ENCODE measurements at regions not wholly inside any gene's neighbourhood (a gene's known extent, or its start where the extent isn't known, plus 50 kb on each side); places are given as distances from the start of the nearest gene placed in this dataset.

DNA sequence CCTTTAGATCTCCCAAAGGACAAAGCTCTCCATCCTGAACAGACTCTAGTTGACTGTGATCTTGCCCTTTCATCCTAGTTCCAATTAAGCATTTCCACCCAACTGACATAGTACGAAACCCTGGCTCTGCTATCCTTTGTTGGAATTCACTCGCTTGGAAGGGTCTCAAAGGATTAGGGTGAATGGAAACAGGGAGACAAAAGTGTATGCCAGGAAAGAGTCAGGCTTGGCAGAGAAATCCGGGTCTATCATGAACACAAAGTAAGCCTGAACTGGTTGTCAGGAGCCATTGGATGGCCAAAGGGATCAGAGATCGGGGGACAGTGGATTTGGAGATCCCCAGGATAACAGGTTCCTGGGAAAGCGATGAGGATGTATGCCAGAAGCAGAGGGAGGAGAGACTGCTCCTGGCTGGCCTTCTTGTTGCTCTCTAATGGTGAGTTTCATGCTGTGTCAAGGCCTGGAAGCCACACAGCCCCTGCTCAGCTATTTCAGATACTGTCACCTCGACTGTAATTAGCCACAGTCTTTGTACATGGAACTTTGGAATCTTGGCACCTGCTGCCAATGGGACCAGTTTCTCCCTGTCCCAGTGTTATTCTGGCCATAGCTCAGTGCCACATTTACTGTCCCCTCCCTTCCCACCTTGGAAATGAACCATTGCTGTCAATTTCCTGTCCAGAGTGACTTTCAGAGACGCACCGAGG is 1168.7 kb upstream of the AUTS2 start:
- H3K4me3 ChIP-seq = no peak overlapping the region
- H3K27ac ChIP-seq = no peak overlapping the region
- no peak for DNase-seq (ENCODE audit: low spot score in 2 of 2)
- intact Hi-C loops (cut with DNase I) = no loop called here
- H3K4me1 ChIP-seq = no peaks in the 10 kb centered on the region
- H3K27me3 ChIP-seq = no peaks in the 10 kb centered on the region
- no peaks in the 10 kb centered on the region for H3K36me3 ChIP-seq
- TF ChIP-seq, protein P1, sequence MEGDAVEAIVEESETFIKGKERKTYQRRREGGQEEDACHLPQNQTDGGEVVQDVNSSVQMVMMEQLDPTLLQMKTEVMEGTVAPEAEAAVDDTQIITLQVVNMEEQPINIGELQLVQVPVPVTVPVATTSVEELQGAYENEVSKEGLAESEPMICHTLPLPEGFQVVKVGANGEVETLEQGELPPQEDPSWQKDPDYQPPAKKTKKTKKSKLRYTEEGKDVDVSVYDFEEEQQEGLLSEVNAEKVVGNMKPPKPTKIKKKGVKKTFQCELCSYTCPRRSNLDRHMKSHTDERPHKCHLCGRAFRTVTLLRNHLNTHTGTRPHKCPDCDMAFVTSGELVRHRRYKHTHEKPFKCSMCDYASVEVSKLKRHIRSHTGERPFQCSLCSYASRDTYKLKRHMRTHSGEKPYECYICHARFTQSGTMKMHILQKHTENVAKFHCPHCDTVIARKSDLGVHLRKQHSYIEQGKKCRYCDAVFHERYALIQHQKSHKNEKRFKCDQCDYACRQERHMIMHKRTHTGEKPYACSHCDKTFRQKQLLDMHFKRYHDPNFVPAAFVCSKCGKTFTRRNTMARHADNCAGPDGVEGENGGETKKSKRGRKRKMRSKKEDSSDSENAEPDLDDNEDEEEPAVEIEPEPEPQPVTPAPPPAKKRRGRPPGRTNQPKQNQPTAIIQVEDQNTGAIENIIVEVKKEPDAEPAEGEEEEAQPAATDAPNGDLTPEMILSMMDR (IDR thresholded peaks at IDR 0.05) = no peak
- H3K9me3 ChIP-seq = no peaks in the 10 kb centered on the region

DNA sequence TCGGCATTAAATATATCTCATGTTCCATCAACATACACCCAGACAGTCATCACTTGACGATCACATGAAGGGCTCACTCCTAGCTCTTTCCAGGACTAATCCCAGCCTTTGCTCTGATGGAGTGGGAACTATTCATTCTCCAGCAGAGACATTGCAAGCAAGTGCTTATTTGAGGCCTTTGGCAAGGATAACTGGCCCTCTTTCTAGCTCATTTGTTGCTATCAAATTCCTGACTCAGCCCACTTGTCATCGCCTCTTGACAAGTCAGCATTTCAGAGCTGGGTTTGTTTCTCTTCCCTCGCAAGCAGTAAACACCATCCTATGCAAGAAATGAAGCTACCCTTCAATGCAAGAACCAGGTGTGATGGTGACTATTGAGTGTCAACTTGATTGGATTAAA is 1165.7 kb upstream of the AUTS2 start:
- intact Hi-C loops (cut with DNase I) = no loop called here
- H3K36me3 ChIP-seq = no peaks in the 10 kb centered on the region
- H3K27me3 ChIP-seq = no peaks in the 10 kb centered on the region
- H3K27ac ChIP-seq = no peak overlapping the region
- no peaks in the 10 kb centered on the region for H3K4me1 ChIP-seq
- TF ChIP-seq, protein P1 (IDR thresholded peaks at IDR 0.05) = no peak
- no peaks in the 10 kb centered on the region for H3K9me3 ChIP-seq
- H3K4me3 ChIP-seq = no peak overlapping the region
- DNase-seq (ENCODE audit: low spot score in 2 of 2) = no peak

DNA sequence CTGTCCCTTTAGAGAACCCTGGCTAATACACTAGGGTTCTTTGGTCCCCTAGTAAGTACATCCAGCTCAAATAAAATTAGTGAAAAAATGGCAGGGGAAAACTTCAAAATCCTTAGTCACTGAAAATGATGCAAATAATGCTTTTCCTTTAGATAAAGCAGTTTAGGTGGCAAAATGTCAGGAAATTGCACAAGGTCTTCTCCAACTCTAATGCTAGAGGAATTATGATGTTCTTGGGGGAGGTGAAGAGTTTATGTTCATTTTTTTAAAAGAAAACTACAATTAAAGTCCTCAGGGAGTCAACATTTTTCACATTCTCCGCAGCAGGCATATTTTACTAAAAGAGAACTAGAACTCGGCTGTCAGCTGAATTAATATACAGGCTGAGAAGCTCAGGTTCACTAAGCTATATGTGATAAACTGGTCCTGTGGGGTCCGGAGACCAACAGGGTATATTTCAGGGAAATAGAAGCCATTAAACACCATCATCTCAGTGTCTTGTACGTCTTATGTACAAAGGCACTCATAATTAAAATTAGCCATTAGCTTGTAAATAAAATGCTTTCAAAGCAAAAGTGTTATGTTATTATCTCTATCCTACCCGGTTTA is 1164.7 kb upstream of the AUTS2 start:
- Histone ChIP-seq H3K27me3 (no peaks in the 10 kb centered on the region), H3K9me3 (no peaks in the 10 kb centered on the region), H3K4me3 (no peak overlapping the region), H3K4me1 (no peaks in the 10 kb centered on the region), H3K27ac (no peak overlapping the region), H3K36me3 (no peaks in the 10 kb centered on the region)
- TF ChIP-seq, protein P1 (IDR thresholded peaks at IDR 0.05) = no peak
- DNase-seq (ENCODE audit: low spot score in 2 of 2) = no peak
- intact Hi-C loops (cut with DNase I) = no loop called here

DNA sequence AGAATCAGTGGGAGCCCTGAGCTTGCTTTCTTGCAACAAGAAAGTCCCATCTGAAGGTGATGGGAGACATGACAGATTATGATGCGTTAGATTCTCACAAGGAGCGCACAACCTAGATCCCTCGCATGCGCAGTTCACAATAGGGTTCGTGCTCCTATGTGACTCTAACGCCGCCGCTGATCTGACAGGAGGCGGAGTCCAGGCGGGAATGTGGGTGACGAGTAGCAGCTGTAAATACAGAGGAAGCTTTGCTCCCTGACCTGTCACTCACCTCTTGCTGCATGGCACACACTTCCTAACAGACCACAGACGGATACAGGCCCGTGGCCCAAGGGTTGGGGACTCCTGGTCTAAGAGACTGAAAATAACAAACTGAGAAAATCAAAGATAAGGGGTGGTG is 1163.4 kb upstream of the AUTS2 start:
- no peaks in the 10 kb centered on the region for H3K36me3 ChIP-seq
- DNase-seq (ENCODE audit: low spot score in 2 of 2) = no peak
- no peak overlapping the region for H3K27ac ChIP-seq
- intact Hi-C loops (cut with DNase I) = no loop called here
- no peaks in the 10 kb centered on the region for H3K4me1 ChIP-seq
- no peak overlapping the region for H3K4me3 ChIP-seq
- TF ChIP-seq, protein P1 (IDR thresholded peaks at IDR 0.05) = no peak
- H3K9me3 ChIP-seq = no peaks in the 10 kb centered on the region
- no peaks in the 10 kb centered on the region for H3K27me3 ChIP-seq

DNA sequence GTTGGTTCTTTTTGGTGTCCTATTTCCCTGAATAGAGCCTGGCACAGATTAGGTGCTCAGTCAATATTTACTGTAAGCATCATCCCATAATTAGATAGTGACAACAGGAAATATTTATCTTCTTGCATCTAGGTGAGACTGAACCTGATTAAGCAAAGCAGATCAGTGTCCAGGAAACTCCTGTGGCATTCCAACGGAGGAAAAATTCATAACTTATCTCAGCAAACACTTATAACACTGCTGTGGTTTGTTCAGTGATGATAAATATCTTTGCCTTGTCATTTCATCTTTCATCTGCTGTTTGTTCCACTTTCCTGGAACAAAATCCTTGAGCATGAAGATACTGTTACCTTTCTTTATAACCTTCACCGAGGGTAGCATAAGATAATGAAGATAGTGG is 1160.3 kb upstream of the AUTS2 start:
- H3K27ac ChIP-seq = no peak overlapping the region
- no peaks in the 10 kb centered on the region for H3K9me3 ChIP-seq
- H3K36me3 ChIP-seq = no peaks in the 10 kb centered on the region
- DNase-seq (ENCODE audit: low spot score in 2 of 2) = no peak
- H3K27me3 ChIP-seq = no peaks in the 10 kb centered on the region
- H3K4me3 ChIP-seq = no peak overlapping the region
- intact Hi-C loops (cut with DNase I) = no loop called here
- TF ChIP-seq, protein P1 (IDR thresholded peaks at IDR 0.05) = no peak
- H3K4me1 ChIP-seq = no peaks in the 10 kb centered on the region
